GM23338 (cell line): ENCODE measurements at regions not wholly inside any gene's neighbourhood (a gene's known extent, or its start where the extent isn't known, plus 50 kb on each side); places are given as distances from the start of the nearest gene placed in this dataset.

Source experiments
- TF ChIP-seq, protein P1 (sequence below), 2 experiments: fragments of 200-600 bp in 1 of 2; sonication (generic) in 1 of 2; conservative IDR thresholded peaks; 2 replicates each; pipeline versions ENCODE4 v1.5.1 to v1.6.1; 2016 to 2017; ENCODE audit warnings: antibody characterized with exemption in 2 of 2, low read depth in 2 of 2, mild to moderate bottlenecking in 2 of 2, moderate library complexity in 1 of 2
- TF ChIP-seq, protein P2 (sequence below): IDR thresholded peaks from one replicate; pipeline ENCODE4 v1.6.1; 2018; ENCODE audit warnings: antibody characterized with exemption; ENCODE audit not compliant: unreplicated experiment

DNA sequence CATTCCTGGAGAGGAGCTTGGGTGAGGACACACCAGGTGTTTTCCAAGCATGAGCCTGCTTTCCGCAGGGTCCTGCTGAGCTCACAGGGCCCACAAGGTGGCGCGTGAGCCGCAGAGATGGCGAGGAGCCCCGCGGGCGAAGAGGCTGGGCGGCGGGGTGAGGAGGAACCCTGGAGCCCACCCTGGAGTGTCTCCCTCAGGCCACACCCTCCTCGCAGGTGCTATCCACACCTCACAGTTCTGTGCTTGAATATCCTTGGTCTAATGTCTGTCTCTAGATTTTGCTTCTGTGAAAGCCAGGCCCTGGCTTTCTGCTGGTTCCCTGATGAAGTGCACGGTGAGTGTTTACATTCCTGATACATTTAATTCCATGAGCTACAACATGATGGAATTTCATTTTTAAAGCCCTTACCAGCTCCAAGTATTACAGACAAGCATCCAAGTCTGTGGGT lies 433.6 kb downstream of the ACTR3B start:
- TF ChIP-seq, protein P1, sequence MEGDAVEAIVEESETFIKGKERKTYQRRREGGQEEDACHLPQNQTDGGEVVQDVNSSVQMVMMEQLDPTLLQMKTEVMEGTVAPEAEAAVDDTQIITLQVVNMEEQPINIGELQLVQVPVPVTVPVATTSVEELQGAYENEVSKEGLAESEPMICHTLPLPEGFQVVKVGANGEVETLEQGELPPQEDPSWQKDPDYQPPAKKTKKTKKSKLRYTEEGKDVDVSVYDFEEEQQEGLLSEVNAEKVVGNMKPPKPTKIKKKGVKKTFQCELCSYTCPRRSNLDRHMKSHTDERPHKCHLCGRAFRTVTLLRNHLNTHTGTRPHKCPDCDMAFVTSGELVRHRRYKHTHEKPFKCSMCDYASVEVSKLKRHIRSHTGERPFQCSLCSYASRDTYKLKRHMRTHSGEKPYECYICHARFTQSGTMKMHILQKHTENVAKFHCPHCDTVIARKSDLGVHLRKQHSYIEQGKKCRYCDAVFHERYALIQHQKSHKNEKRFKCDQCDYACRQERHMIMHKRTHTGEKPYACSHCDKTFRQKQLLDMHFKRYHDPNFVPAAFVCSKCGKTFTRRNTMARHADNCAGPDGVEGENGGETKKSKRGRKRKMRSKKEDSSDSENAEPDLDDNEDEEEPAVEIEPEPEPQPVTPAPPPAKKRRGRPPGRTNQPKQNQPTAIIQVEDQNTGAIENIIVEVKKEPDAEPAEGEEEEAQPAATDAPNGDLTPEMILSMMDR (conservative IDR thresholded peaks at IDR 0.05; ENCODE audit: low read depth in 2 of 2), result peak; percentile 65 to 82
- TF ChIP-seq, protein P2, sequence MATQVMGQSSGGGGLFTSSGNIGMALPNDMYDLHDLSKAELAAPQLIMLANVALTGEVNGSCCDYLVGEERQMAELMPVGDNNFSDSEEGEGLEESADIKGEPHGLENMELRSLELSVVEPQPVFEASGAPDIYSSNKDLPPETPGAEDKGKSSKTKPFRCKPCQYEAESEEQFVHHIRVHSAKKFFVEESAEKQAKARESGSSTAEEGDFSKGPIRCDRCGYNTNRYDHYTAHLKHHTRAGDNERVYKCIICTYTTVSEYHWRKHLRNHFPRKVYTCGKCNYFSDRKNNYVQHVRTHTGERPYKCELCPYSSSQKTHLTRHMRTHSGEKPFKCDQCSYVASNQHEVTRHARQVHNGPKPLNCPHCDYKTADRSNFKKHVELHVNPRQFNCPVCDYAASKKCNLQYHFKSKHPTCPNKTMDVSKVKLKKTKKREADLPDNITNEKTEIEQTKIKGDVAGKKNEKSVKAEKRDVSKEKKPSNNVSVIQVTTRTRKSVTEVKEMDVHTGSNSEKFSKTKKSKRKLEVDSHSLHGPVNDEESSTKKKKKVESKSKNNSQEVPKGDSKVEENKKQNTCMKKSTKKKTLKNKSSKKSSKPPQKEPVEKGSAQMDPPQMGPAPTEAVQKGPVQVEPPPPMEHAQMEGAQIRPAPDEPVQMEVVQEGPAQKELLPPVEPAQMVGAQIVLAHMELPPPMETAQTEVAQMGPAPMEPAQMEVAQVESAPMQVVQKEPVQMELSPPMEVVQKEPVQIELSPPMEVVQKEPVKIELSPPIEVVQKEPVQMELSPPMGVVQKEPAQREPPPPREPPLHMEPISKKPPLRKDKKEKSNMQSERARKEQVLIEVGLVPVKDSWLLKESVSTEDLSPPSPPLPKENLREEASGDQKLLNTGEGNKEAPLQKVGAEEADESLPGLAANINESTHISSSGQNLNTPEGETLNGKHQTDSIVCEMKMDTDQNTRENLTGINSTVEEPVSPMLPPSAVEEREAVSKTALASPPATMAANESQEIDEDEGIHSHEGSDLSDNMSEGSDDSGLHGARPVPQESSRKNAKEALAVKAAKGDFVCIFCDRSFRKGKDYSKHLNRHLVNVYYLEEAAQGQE, result no peak
